ENCODE measurements at regions not wholly inside any gene's neighbourhood (a gene's known extent, or its start where the extent isn't known, plus 50 kb on each side); places are given as distances from the start of the nearest gene placed in this dataset.

GRCh38 chr20:22342410-22342809 lies 242.0 kb downstream of the FOXA2 start:
- TF ChIP-seq CTCF (IDR thresholded peaks at IDR 0.05) (no peak), POLR2A (IDR thresholded peaks at IDR 0.05) (no peak), EP300 (IDR thresholded peaks at IDR 0.05) (no peak)

Data from stomach (tissue), 4 donors.